Adrenal gland (tissue), 5 donors: ENCODE measurements at regions not wholly inside any gene's neighbourhood (a gene's known extent, or its start where the extent isn't known, plus 50 kb on each side); places are given as distances from the start of the nearest gene placed in this dataset.

Experiments used
- POLR2A ChIP-seq, 2 donors: fragments of 450-650 bp; IDR thresholded peaks; one replicate each; pipeline ENCODE4 v1.6.1; 2017; ENCODE audit warnings: antibody characterized with exemption in 2 of 2, mild to moderate bottlenecking in 2 of 2, moderate library complexity in 1 of 2
- TF ChIP-seq, protein P1 (sequence below), 6 experiments: fragments of 450-650 bp in 4 of 6; fragments of 200-600 bp in 2 of 6; sonication (generic) in 1 of 6; IDR thresholded peaks; 1 replicate in 5 of 6; 2 replicates in 1 of 6; pipeline versions ENCODE4 v1.5.1 to v1.8.0; 2016 to 2021; ENCODE audit warnings: antibody characterized with exemption in 6 of 6, mild to moderate bottlenecking in 2 of 6, moderate library complexity in 1 of 6
- donor health status: DM: no; HTN: no; CAD: no.

DNA sequence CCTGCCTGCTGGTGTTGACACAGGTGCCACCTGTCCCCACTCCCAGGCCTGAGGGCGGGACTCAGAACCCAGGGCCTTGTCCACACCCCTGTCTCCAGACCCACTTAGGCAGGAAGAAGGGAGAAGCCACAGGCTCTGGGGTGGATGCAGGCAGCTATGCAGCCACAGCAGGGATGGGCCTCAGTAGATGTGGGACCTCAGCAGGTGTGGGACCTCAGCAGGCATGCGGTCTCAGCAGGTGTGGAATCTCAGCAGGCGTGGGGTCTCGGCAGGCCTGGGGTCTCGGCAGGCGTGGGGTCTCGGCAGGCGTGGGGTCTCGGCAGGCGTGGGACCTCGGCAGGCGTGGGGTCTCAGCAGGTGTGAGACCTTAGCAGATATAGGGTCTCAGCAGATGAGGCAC is 118.0 kb upstream of the PITRM1 start:
- TF ChIP-seq, protein P1, sequence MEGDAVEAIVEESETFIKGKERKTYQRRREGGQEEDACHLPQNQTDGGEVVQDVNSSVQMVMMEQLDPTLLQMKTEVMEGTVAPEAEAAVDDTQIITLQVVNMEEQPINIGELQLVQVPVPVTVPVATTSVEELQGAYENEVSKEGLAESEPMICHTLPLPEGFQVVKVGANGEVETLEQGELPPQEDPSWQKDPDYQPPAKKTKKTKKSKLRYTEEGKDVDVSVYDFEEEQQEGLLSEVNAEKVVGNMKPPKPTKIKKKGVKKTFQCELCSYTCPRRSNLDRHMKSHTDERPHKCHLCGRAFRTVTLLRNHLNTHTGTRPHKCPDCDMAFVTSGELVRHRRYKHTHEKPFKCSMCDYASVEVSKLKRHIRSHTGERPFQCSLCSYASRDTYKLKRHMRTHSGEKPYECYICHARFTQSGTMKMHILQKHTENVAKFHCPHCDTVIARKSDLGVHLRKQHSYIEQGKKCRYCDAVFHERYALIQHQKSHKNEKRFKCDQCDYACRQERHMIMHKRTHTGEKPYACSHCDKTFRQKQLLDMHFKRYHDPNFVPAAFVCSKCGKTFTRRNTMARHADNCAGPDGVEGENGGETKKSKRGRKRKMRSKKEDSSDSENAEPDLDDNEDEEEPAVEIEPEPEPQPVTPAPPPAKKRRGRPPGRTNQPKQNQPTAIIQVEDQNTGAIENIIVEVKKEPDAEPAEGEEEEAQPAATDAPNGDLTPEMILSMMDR (IDR thresholded peaks at IDR 0.05) = no peak
- no peak for TF ChIP-seq POLR2A (IDR thresholded peaks at IDR 0.05)
